GM23338 (cell line): ENCODE measurements at regions not wholly inside any gene's neighbourhood (a gene's known extent, or its start where the extent isn't known, plus 50 kb on each side); places are given as distances from the start of the nearest gene placed in this dataset.

Experiments
- ATAC-seq: fragments of 200-7000 bp; cut with Tn5 transposase; 3 replicates; pipeline ENCODE4 v1.9.1; 2020
- DNase-seq: peaks from one replicate; pipeline ENCODE4 v3.0.0-alpha.2; 2015; ENCODE audit warnings: low spot score
- H2AFZ ChIP-seq: fragments of 200-600 bp; sonication (generic); 2 replicates; pipeline ENCODE4 v1.8.0; 2016; ENCODE audit warnings: antibody characterized with exemption, mild to moderate bottlenecking, moderate library complexity
- H3F3A ChIP-seq: fragments of 200-600 bp; sonication (generic); replicated peaks from 2 replicates; pipeline ENCODE4 v1.8.0; 2017; ENCODE audit warnings: antibody characterized with exemption, mixed run types, low read depth
- H3K27ac ChIP-seq: fragments of 200-600 bp; sonication (generic); 2 replicates; pipeline ENCODE4 v1.6.1; 2016; ENCODE audit warnings: low read depth
- H3K27me3 ChIP-seq: fragments of 200-600 bp; sonication (generic); 2 replicates; pipeline ENCODE4 v1.8.0; 2016; ENCODE audit warnings: mild to moderate bottlenecking, mixed run types, moderate library complexity; ENCODE audit not compliant: insufficient read depth
- H3K36me3 ChIP-seq: fragments of 200-600 bp; sonication (generic); 2 replicates; pipeline ENCODE4 v1.8.0; 2016; ENCODE audit warnings: mild to moderate bottlenecking; ENCODE audit not compliant: insufficient read depth
- H3K4me1 ChIP-seq: fragments of 200-600 bp; sonication (generic); 2 replicates; pipeline ENCODE4 v1.8.0; 2016; ENCODE audit warnings: mild to moderate bottlenecking, moderate library complexity; ENCODE audit not compliant: insufficient read depth
- H3K4me2 ChIP-seq: fragments of 200-600 bp; sonication (generic); 2 replicates; pipeline ENCODE4 v1.7.1; 2017; ENCODE audit warnings: mixed run types
- H3K4me3 ChIP-seq: fragments of 200-600 bp; sonication (generic); 2 replicates; pipeline ENCODE4 v1.6.1; 2016; ENCODE audit warnings: mixed run types
- H3K79me2 ChIP-seq: fragments of 200-600 bp; sonication (generic); replicated peaks from 2 replicates; pipeline ENCODE4 v1.8.0; 2017; ENCODE audit warnings: mild to moderate bottlenecking; ENCODE audit not compliant: insufficient read depth
- H3K9me2 ChIP-seq: fragments of 200-600 bp; sonication (generic); 2 replicates; pipeline ENCODE4 v1.8.0; 2017; ENCODE audit not compliant: insufficient read depth
- H4K20me1 ChIP-seq: fragments of 200-600 bp; sonication (generic); replicated peaks from 2 replicates; pipeline ENCODE4 v1.8.0; 2017; ENCODE audit warnings: mild to moderate bottlenecking; ENCODE audit not compliant: insufficient read depth
- H3K27ac Mint-ChIP-seq: 2 replicates; pipeline ENCODE4 v1.8.0; 2020; ENCODE audit warnings: inconsistent platforms, mild to moderate bottlenecking, moderate library complexity, mixed read lengths
- H3K27me3 Mint-ChIP-seq: 3 replicates; pipeline ENCODE4 v1.8.0; 2022; ENCODE audit warnings: low read depth, mild to moderate bottlenecking, moderate library complexity, mixed read lengths, inconsistent platforms; ENCODE audit not compliant: insufficient read depth, poor library complexity
- H3K36me3 Mint-ChIP-seq: 3 replicates; pipeline ENCODE4 v1.8.0; 2021; ENCODE audit warnings: low read depth, mild to moderate bottlenecking, inconsistent platforms, moderate library complexity, mixed read lengths
- H3K4me1 Mint-ChIP-seq: 3 replicates; pipeline ENCODE4 v1.8.0; 2020; ENCODE audit warnings: mild to moderate bottlenecking, inconsistent platforms, mixed read lengths
- H3K4me3 Mint-ChIP-seq: 3 replicates; pipeline ENCODE4 v1.8.0; 2021; ENCODE audit warnings: moderate library complexity, mild to moderate bottlenecking, inconsistent platforms, mixed read lengths
- H3K9me3 Mint-ChIP-seq: 3 replicates; pipeline ENCODE4 v1.8.0; 2020; ENCODE audit warnings: moderate library complexity, mild to moderate bottlenecking, inconsistent platforms, mixed read lengths
- CTCF ChIP-seq, 2 experiments: fragments of 200-600 bp in 1 of 2; sonication (generic) in 1 of 2; conservative IDR thresholded peaks; 2 replicates each; pipeline versions ENCODE4 v1.5.1 to v1.6.1; 2016 to 2017; ENCODE audit warnings: antibody characterized with exemption in 2 of 2, low read depth in 2 of 2, mild to moderate bottlenecking in 2 of 2, moderate library complexity in 1 of 2
- EZH2 ChIP-seq: fragments of 200-600 bp; sonication (generic); IDR thresholded peaks from one replicate; pipeline ENCODE4 v1.8.0; 2017; ENCODE audit warnings: antibody characterized with exemption, mild to moderate bottlenecking, low read depth; ENCODE audit not compliant: unreplicated experiment
- JUNB ChIP-seq: IDR thresholded peaks from one replicate; pipeline ENCODE4 v1.6.1; 2016; ENCODE audit warnings: antibody characterized with exemption; ENCODE audit not compliant: unreplicated experiment
- NANOG ChIP-seq: IDR thresholded peaks from 2 replicates; pipeline ENCODE4 v1.6.1; 2016; ENCODE audit warnings: antibody characterized with exemption, borderline replicate concordance
- POLR2AphosphoS5 ChIP-seq: IDR thresholded peaks from 2 replicates; pipeline ENCODE4 v1.6.1; 2016; ENCODE audit warnings: antibody characterized with exemption, low read depth
- ZNF462 ChIP-seq: fragments of 250-450 bp; sonication (Bioruptor Pico); IDR thresholded peaks from 2 replicates; pipeline ENCODE4 v1.5.0; 2020; ENCODE audit warnings: mild to moderate bottlenecking, moderate library complexity

DNA sequence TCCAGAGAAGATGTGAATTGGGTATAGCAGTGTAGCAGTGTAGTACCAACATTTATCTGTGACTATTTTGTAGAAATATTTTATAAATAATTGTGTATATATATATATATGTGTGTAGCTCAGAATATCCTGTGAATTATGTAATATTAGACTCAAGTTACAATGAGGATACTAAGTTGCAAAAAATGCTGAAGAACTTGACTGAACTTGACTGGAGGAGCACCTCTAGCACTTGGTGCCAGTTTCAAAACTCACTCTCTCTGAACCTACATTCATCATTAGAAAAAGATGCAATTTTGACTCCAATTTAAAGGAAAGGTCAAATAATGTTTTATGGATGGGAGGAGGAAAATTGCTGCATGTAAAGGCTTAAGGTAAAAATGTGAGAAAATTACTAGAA lies 285.7 kb upstream of the LMO3 start (continued):
- no peak for TF ChIP-seq ZNF462 (CRISPR knock-in tag)

GRCh38 chr12:16884819-16885218 lies 278.9 kb upstream of the LMO3 start:
- ATAC-seq = no peak
- Histone ChIP-seq H3K4me3 (no peak overlapping the region), H2AFZ (no peak overlapping the region), H4K20me1 (no peaks in the 10 kb centered on the region), H3K4me1 (peaks cover 6% of the 10 kb centered on the region; the same call in 1 of the 2 replicates), H3K27me3 (no peaks in the 10 kb centered on the region), H3K4me2 (no peak overlapping the region), H3F3A (no peaks in the 10 kb centered on the region), H3K9me2 (no peaks in the 10 kb centered on the region), H3K36me3 (no peaks in the 10 kb centered on the region), H3K27ac (no peak overlapping the region), H3K79me2 (no peaks in the 10 kb centered on the region)
- no peak for DNase-seq
- Mint-ChIP-seq H3K9me3 (peaks cover 6% of the 10 kb centered on the region; the same call in 2 of the 3 replicates), H3K27me3 (peaks cover 2% of the 10 kb centered on the region), H3K4me3 (no peak overlapping the region), H3K36me3 (no peaks in the 10 kb centered on the region), H3K27ac (no peak overlapping the region), H3K4me1 (peaks cover 8% of the 10 kb centered on the region; the same call in 2 of the 3 replicates)
- TF ChIP-seq JUNB = no peak

GRCh38 chr12:16884056-16884455 lies 278.1 kb upstream of the LMO3 start:
- no peaks in the 10 kb centered on the region for H4K20me1 ChIP-seq
- no peak overlapping the region for H3K4me3 ChIP-seq
- Mint-ChIP-seq H3K36me3 (no peaks in the 10 kb centered on the region), H3K4me3 (no peak overlapping the region), H3K27me3 (peaks cover 2% of the 10 kb centered on the region), H3K4me1 (peaks cover 8% of the 10 kb centered on the region; the same call in 2 of the 3 replicates), H3K27ac (0 out of 2 replicates have a peak overlapping the region, but pooled peaks have one; percentile 16), H3K9me3 (peaks cover 2% of the 10 kb centered on the region; the same call in 2 of the 3 replicates)
- no peak for DNase-seq
- H3K27ac ChIP-seq = no peak overlapping the region
- no peaks in the 10 kb centered on the region for H3F3A ChIP-seq
- H3K4me2 ChIP-seq = no peak overlapping the region
- no peak for ATAC-seq
- no peak overlapping the region for H2AFZ ChIP-seq
- no peaks in the 10 kb centered on the region for H3K27me3 ChIP-seq
- H3K36me3 ChIP-seq = no peaks in the 10 kb centered on the region
- peaks cover 6% of the 10 kb centered on the region; the same call in 1 of the 2 replicates for H3K4me1 ChIP-seq
- H3K9me2 ChIP-seq = no peaks in the 10 kb centered on the region
- no peaks in the 10 kb centered on the region for H3K79me2 ChIP-seq
- no peak for TF ChIP-seq EZH2
- TF ChIP-seq POLR2AphosphoS5 = no peak
- TF ChIP-seq CTCF (conservative IDR thresholded peaks at IDR 0.05; ENCODE audit: low read depth in 2 of 2) = no peak
- TF ChIP-seq NANOG = no peak
